Suprapubic skin (tissue), 4 donors: ENCODE measurements at regions not wholly inside any gene's neighbourhood (a gene's known extent, or its start where the extent isn't known, plus 50 kb on each side); places are given as distances from the start of the nearest gene placed in this dataset.

Experiments used
- POLR2A ChIP-seq, 2 donors: fragments of 450-650 bp; IDR thresholded peaks; one replicate each; pipeline ENCODE4 v1.6.1; 2017; ENCODE audit warnings: antibody characterized with exemption in 2 of 2, mild to moderate bottlenecking in 2 of 2, moderate library complexity in 2 of 2
- POLR2AphosphoS5 ChIP-seq, 3 donors: sonication (generic); formaldehyde crosslinking; IDR thresholded peaks; one replicate each; pipeline ENCODE4 v1.6.1; 2017; ENCODE audit warnings: antibody characterized with exemption in 3 of 3
- TF ChIP-seq, protein P1 (sequence below), 2 donors: fragments of 200-600 bp in 1 of 2; fragments of 450-650 bp in 1 of 2; sonication (generic) in 1 of 2; IDR thresholded peaks; one replicate each; pipeline ENCODE4 v1.5.1; 2016 to 2019; ENCODE audit warnings: antibody characterized with exemption in 2 of 2, mild to moderate bottlenecking in 1 of 2, moderate library complexity in 1 of 2

DNA sequence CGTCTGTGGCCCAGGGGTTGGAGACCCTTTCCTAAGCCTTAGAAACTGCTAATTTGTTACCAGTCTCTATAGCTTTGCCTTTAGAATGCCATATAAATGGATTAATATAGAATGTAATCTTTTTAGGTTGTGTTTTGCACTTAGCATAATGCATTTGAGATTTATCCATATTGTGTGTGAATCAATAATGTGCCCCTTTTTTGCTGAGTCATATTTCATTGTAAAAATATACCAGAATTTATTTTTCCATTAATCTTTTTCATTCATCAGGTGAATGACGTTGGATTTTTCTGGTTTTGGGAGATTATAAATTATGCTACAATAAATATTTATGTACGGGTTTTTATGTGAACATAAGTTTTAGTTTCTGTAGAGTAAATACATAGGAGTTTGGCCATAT, 478.8 kb upstream of the MAGEB18 start:
- TF ChIP-seq, protein P1, sequence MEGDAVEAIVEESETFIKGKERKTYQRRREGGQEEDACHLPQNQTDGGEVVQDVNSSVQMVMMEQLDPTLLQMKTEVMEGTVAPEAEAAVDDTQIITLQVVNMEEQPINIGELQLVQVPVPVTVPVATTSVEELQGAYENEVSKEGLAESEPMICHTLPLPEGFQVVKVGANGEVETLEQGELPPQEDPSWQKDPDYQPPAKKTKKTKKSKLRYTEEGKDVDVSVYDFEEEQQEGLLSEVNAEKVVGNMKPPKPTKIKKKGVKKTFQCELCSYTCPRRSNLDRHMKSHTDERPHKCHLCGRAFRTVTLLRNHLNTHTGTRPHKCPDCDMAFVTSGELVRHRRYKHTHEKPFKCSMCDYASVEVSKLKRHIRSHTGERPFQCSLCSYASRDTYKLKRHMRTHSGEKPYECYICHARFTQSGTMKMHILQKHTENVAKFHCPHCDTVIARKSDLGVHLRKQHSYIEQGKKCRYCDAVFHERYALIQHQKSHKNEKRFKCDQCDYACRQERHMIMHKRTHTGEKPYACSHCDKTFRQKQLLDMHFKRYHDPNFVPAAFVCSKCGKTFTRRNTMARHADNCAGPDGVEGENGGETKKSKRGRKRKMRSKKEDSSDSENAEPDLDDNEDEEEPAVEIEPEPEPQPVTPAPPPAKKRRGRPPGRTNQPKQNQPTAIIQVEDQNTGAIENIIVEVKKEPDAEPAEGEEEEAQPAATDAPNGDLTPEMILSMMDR (IDR thresholded peaks at IDR 0.05) = no peak
- TF ChIP-seq POLR2A (IDR thresholded peaks at IDR 0.05) (no peak), POLR2AphosphoS5 (IDR thresholded peaks at IDR 0.05) (no peak)
